H9 (cell line): ENCODE measurements at regions not wholly inside any gene's neighbourhood (a gene's known extent, or its start where the extent isn't known, plus 50 kb on each side); places are given as distances from the start of the nearest gene placed in this dataset.

Experiments used
- DNase-seq: peaks from one replicate; pipeline ENCODE4 v3.0.0-alpha.2; 2017
- H2AFZ ChIP-seq: one replicate; pipeline ENCODE4 v1.6.1; 2013; ENCODE audit warnings: mild to moderate bottlenecking, low read length, control low read depth, moderate library complexity
- H2AK5ac ChIP-seq: 2 replicates; pipeline ENCODE4 v1.6.1; 2013; ENCODE audit warnings: low read length, control low read depth, mixed read lengths; ENCODE audit not compliant: insufficient read length
- H2BK120ac ChIP-seq: one replicate; pipeline ENCODE4 v1.6.1; 2013; ENCODE audit warnings: low read depth, mild to moderate bottlenecking, low read length, control low read depth, inconsistent platforms; ENCODE audit not compliant: poor library complexity, severe bottlenecking
- H2BK12ac ChIP-seq: 2 replicates; pipeline ENCODE4 v1.6.1; 2013; ENCODE audit warnings: low read length, control low read depth, mixed read lengths, low read depth; ENCODE audit not compliant: insufficient read length
- H2BK15ac ChIP-seq: 2 replicates; pipeline ENCODE4 v1.6.1; 2013; ENCODE audit warnings: low read depth, low read length, control low read depth
- H2BK20ac ChIP-seq: one replicate; pipeline ENCODE4 v1.6.1; 2013; ENCODE audit warnings: low read depth, mild to moderate bottlenecking, low read length, control low read depth, inconsistent platforms; ENCODE audit not compliant: poor library complexity, severe bottlenecking
- H2BK5ac ChIP-seq: 2 replicates; pipeline ENCODE4 v1.6.1; 2013; ENCODE audit warnings: low read length, control low read depth, mixed read lengths; ENCODE audit not compliant: insufficient read length
- H3K14ac ChIP-seq: 2 replicates; pipeline ENCODE4 v1.6.1; 2013; ENCODE audit warnings: low read length, control low read depth; ENCODE audit not compliant: insufficient read depth
- H3K18ac ChIP-seq: 2 replicates; pipeline ENCODE4 v1.6.1; 2013; ENCODE audit warnings: low read depth, mild to moderate bottlenecking, mixed read lengths, low read length, control low read depth; ENCODE audit not compliant: insufficient read length
- H3K23ac ChIP-seq: 2 replicates; pipeline ENCODE4 v1.6.1; 2013; ENCODE audit warnings: low read length, control low read depth, mixed read lengths, low read depth; ENCODE audit not compliant: insufficient read length
- H3K23me2 ChIP-seq: 2 replicates; pipeline ENCODE4 v1.6.1; 2013; ENCODE audit warnings: low read depth, mild to moderate bottlenecking, mixed read lengths, low read length, control low read depth; ENCODE audit not compliant: insufficient read length, poor library complexity, severe bottlenecking
- H3K27ac ChIP-seq: 2 replicates; pipeline ENCODE4 v1.5.1; 2013; ENCODE audit warnings: low read length, control low read depth, mixed read lengths, low read depth; ENCODE audit not compliant: insufficient read length
- H3K27me3 ChIP-seq: 2 replicates; pipeline ENCODE4 v1.6.1; 2013; ENCODE audit warnings: low read length, control low read depth, inconsistent platforms; ENCODE audit not compliant: insufficient read depth
- H3K4ac ChIP-seq: 2 replicates; pipeline ENCODE4 v1.6.1; 2013; ENCODE audit warnings: low read depth, mild to moderate bottlenecking, control low read depth, inconsistent platforms, low read length, moderate library complexity
- H3K4me1 ChIP-seq: 2 replicates; pipeline ENCODE4 v1.6.1; 2013; ENCODE audit warnings: low read length, control low read depth, inconsistent platforms; ENCODE audit not compliant: insufficient read depth
- H3K4me2 ChIP-seq: 2 replicates; pipeline ENCODE4 v1.6.1; 2013; ENCODE audit warnings: low read length, control low read depth, mixed read lengths; ENCODE audit not compliant: insufficient read length, insufficient read depth
- H3K56ac ChIP-seq: 2 replicates; pipeline ENCODE4 v1.6.1; 2013; ENCODE audit warnings: low read depth, mild to moderate bottlenecking, mixed read lengths, low read length, control low read depth; ENCODE audit not compliant: insufficient read length
- H3K79me1 ChIP-seq: 2 replicates; pipeline ENCODE4 v1.6.1; 2013; ENCODE audit warnings: low read depth, mild to moderate bottlenecking, moderate library complexity, low read length, control low read depth, inconsistent platforms; ENCODE audit not compliant: insufficient read depth, poor library complexity, severe bottlenecking
- H3K79me2 ChIP-seq: 2 replicates; pipeline ENCODE4 v1.6.1; 2013; ENCODE audit warnings: low read length, control low read depth, inconsistent platforms; ENCODE audit not compliant: insufficient read depth
- H3K9ac ChIP-seq: 2 replicates; pipeline ENCODE4 v1.6.1; 2013; ENCODE audit warnings: low read length, control low read depth, mixed read lengths; ENCODE audit not compliant: insufficient read length; ENCODE audit errors: extremely low read depth
- H3K9me3 ChIP-seq: one replicate; pipeline ENCODE4 v1.6.1; 2013; ENCODE audit warnings: low read depth, low read length, inconsistent platforms; ENCODE audit not compliant: control insufficient read depth
- H3T11ph ChIP-seq: one replicate; pipeline ENCODE4 v1.6.1; 2013; ENCODE audit warnings: mild to moderate bottlenecking, low read length, control low read depth, inconsistent platforms
- H4K20me1 ChIP-seq: one replicate; pipeline ENCODE4 v1.6.1; 2013; ENCODE audit not compliant: control insufficient read depth, insufficient read length, insufficient read depth
- H4K5ac ChIP-seq: 2 replicates; pipeline ENCODE4 v1.6.1; 2013; ENCODE audit warnings: low read depth, mild to moderate bottlenecking, mixed read lengths, low read length, control low read depth; ENCODE audit not compliant: insufficient read length
- H4K8ac ChIP-seq: replicated peaks from 2 replicates; pipeline ENCODE4 v1.6.1; 2013; ENCODE audit warnings: low read length, control low read depth, mixed read lengths, low read depth; ENCODE audit not compliant: insufficient read length
- H4K91ac ChIP-seq: 2 replicates; pipeline ENCODE4 v1.6.1; 2013; ENCODE audit warnings: low read depth, mild to moderate bottlenecking, moderate library complexity, mixed read lengths, low read length, control low read depth; ENCODE audit not compliant: insufficient read length
- H3K27ac Mint-ChIP-seq, 3 experiments: 2 replicates in 2 of 3; 3 replicates in 1 of 3; pipeline ENCODE4 v1.8.0; 2020 to 2021; ENCODE audit warnings: mixed read lengths in 3 of 3, mild to moderate bottlenecking in 1 of 3, moderate library complexity in 1 of 3
- H3K27me3 Mint-ChIP-seq: 2 replicates; pipeline ENCODE4 v1.8.0; 2021; ENCODE audit warnings: low read depth, mild to moderate bottlenecking, moderate library complexity, mixed read lengths
- H3K36me3 Mint-ChIP-seq, 3 experiments: 2 replicates in 2 of 3; 3 replicates in 1 of 3; pipeline ENCODE4 v1.8.0; 2020 to 2021; ENCODE audit warnings: low read depth in 3 of 3, mixed read lengths in 3 of 3; ENCODE audit not compliant: insufficient read depth in 1 of 3
- H3K4me1 Mint-ChIP-seq, 2 experiments: 2 replicates each; pipeline ENCODE4 v1.8.0; 2020; ENCODE audit warnings: mixed read lengths in 2 of 2
- H3K4me3 Mint-ChIP-seq, 2 experiments: 2 replicates in 1 of 2; 3 replicates in 1 of 2; pipeline ENCODE4 v1.8.0; 2020 to 2021; ENCODE audit warnings: mild to moderate bottlenecking in 2 of 2, mixed read lengths in 2 of 2, moderate library complexity in 1 of 2
- H3K9me3 Mint-ChIP-seq, 2 experiments: 2 replicates in 1 of 2; 3 replicates in 1 of 2; pipeline ENCODE4 v1.8.0; 2020; ENCODE audit warnings: mild to moderate bottlenecking in 2 of 2, mixed read lengths in 2 of 2, moderate library complexity in 1 of 2
- CTCF ChIP-seq: fragments of 200-600 bp; sonication (generic); conservative IDR thresholded peaks from 3 replicates; pipeline ENCODE4 v1.8.0; 2021; ENCODE audit warnings: antibody characterized with exemption, mild to moderate bottlenecking
- WGBS: extraction: QIAGEN DNeasy Blood & Tissue Kit; methylation state at CpG from one replicate; pipeline ENCODE4 v1.1.7; 2013; ENCODE audit warnings: missing lambda C conversion rate, low lambda C conversion rate, mixed read lengths; ENCODE audit not compliant: insufficient read length; ENCODE audit errors: extremely low coverage; 5-methylcytosine and 5-hydroxymethylcytosine counted together

GRCh38 chr12:105945880-105946279 is 192.9 kb downstream of the NUAK1 start:
- no peak overlapping the region for H3K4ac ChIP-seq
- H3K23me2 ChIP-seq = no peaks in the 10 kb centered on the region
- H4K5ac ChIP-seq = no peak overlapping the region
- no peak overlapping the region for H3K9ac ChIP-seq
- H3K23ac ChIP-seq = no peak overlapping the region
- DNase-seq = no peak
- Mint-ChIP-seq H3K27ac (no peak overlapping the region), H3K4me1 (peaks cover 2 to 11% of the 10 kb centered on the region in 2 experiments; a peak in 1 of 4 replicates), H3K9me3 (no peaks in the 10 kb centered on the region; a peak in 2 of 5 replicates), H3K4me3 (no peak overlapping the region), H3K27me3 (no peaks in the 10 kb centered on the region), H3K36me3 (peaks cover 0 to 4% (median 1%) of the 10 kb centered on the region in 3 experiments; a peak in 2 of 7 replicates)
- H3K18ac ChIP-seq = no peak overlapping the region
- no peaks in the 10 kb centered on the region for H4K20me1 ChIP-seq
- no peaks in the 10 kb centered on the region for H3K79me2 ChIP-seq
- H4K91ac ChIP-seq = no peak overlapping the region
- no peaks in the 10 kb centered on the region for H3K4me1 ChIP-seq
- no peak overlapping the region for H2BK15ac ChIP-seq
- H2BK120ac ChIP-seq = no peak overlapping the region
- H3K27ac ChIP-seq = no peak overlapping the region
- no peak overlapping the region for H2BK12ac ChIP-seq
- no peaks in the 10 kb centered on the region for H3K79me1 ChIP-seq
- no peak for TF ChIP-seq CTCF
- H2AFZ ChIP-seq = no peak overlapping the region
- H2BK5ac ChIP-seq = no peak overlapping the region
- H3K56ac ChIP-seq = no peak overlapping the region
- H4K8ac ChIP-seq = no peak overlapping the region
- WGBS = no CpG with 5 or more reads among the region's 1 CpG
- H3K14ac ChIP-seq = no peak overlapping the region
- no peaks in the 10 kb centered on the region for H3K9me3 ChIP-seq
- no peak overlapping the region for H3T11ph ChIP-seq
- no peak overlapping the region for H2BK20ac ChIP-seq
- no peaks in the 10 kb centered on the region for H3K27me3 ChIP-seq
- H2AK5ac ChIP-seq = no peak overlapping the region
- no peak overlapping the region for H3K4me2 ChIP-seq
